B cell (primary cell): ENCODE measurements at regions not wholly inside any gene's neighbourhood (a gene's known extent, or its start where the extent isn't known, plus 50 kb on each side); places are given as distances from the start of the nearest gene placed in this dataset.

ENCODE experiments used
- CTCF ChIP-seq: fragments of 200-600 bp; IDR thresholded peaks from one replicate; pipeline ENCODE4 v1.8.0; 2022; ENCODE audit warnings: antibody characterized with exemption, mild to moderate bottlenecking
- EZH2 ChIP-seq: IDR thresholded peaks from 2 replicates; pipeline ENCODE4 v1.6.1; 2012; ENCODE audit warnings: borderline replicate concordance, low read depth, mild to moderate bottlenecking, moderate library complexity, low read length; ENCODE audit not compliant: insufficient read depth, poor library complexity, severe bottlenecking

DNA sequence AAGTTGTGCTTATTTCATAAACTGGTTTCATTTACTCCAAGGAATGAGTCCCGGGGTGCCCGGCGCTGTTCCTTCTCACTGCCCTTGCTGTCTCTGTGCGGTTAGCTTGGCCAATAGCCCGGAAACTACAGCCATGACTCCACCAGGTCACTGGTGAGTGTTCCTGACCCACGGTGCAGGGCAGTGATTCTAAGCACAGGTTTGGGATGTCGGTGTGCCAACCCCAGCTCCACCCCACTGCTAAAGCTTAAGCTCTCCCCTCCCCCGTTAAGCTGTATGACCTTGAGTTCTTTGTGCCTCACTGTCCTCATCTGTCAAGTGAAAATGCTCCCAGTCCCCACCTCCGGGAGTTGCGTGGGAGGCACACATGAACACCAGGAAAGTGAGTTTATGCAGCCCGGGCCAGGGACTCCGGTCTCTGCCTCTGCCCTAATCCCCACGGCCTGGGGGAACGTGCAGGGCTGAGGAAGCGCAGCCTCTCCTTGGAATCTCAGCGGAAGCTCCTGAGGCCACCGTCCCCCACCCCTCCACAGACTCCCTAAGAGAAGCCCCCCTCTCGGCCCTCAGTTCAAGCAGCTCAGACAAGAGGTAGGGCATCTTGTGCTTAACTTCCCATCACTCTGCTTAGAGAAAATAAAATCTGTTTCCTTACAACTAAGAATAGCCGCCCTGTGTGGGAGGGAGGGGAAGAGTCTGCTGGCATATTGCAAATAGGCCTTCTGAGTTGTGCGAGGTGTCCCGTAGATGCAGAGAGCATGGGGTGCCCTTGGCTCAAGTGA is 92.0 kb upstream of the RAI14 start:
- no peak for TF ChIP-seq CTCF
- no peak for TF ChIP-seq EZH2
